ENCODE measurements at regions not wholly inside any gene's neighbourhood (a gene's known extent, or its start where the extent isn't known, plus 50 kb on each side); places are given as distances from the start of the nearest gene placed in this dataset.

DNA sequence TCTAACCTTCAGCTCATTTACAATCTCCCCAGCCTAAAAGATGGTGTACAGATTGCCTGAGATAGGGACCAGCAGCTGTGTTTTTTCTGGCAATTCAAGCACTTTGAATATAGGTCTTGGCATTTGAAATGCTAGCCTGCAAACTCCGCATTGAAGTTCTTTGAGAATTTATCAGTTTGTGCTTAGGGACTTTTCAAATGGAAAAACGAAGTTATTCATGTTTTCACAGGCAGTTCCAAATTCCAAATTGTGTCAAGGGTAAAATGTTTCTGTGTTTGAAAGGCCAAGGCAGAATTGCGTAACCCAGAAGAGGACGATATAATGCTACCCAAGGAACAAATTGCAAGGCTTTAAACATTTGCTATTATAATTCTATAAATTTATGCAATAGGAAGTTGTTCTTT is 168.9 kb upstream of the RASSF8 start:
- no peak for TF ChIP-seq POLR2AphosphoS5 (IDR thresholded peaks at IDR 0.05; ENCODE audit: low read depth, low read length)
- TF ChIP-seq TAF1 (IDR thresholded peaks at IDR 0.05; ENCODE audit: borderline replicate concordance, insufficient read depth, low read length) = no peak
- TF ChIP-seq FOXP2 (optimal IDR thresholded peaks at IDR 0.05; ENCODE audit: borderline replicate concordance, extremely low read depth, extremely low read length, insufficient read depth) = no peak

- TF ChIP-seq POLR2AphosphoS5 (IDR thresholded peaks at IDR 0.05; ENCODE audit: low read depth, low read length) (no peak), REST (IDR thresholded peaks at IDR 0.05; ENCODE audit: insufficient read depth in 1 of 2, low read depth in 2 of 2, low read length in 2 of 2) (no peak), FOXP2 (optimal IDR thresholded peaks at IDR 0.05; ENCODE audit: borderline replicate concordance, extremely low read depth, extremely low read length, insufficient read depth) (no peak), SIN3A (IDR thresholded peaks at IDR 0.05; ENCODE audit: borderline replicate concordance, insufficient read depth, low read length) (no peak), TAF1 (IDR thresholded peaks at IDR 0.05; ENCODE audit: borderline replicate concordance, insufficient read depth, low read length) (no peak)
These were observed 166.5 kb upstream of the RASSF8 start for GRCh38 chr12:25792031-25792430.

- no peak for TF ChIP-seq REST (IDR thresholded peaks at IDR 0.05; ENCODE audit: insufficient read depth in 1 of 2, low read depth in 2 of 2, low read length in 2 of 2)
- TF ChIP-seq SIN3A (IDR thresholded peaks at IDR 0.05; ENCODE audit: borderline replicate concordance, insufficient read depth, low read length) = no peak
- no peak for TF ChIP-seq TAF1 (IDR thresholded peaks at IDR 0.05; ENCODE audit: borderline replicate concordance, insufficient read depth, low read length)
- no peak for TF ChIP-seq FOXP2 (optimal IDR thresholded peaks at IDR 0.05; ENCODE audit: borderline replicate concordance, extremely low read depth, extremely low read length, insufficient read depth)
- no peak for TF ChIP-seq POLR2AphosphoS5 (IDR thresholded peaks at IDR 0.05; ENCODE audit: low read depth, low read length)
These were observed 165.3 kb upstream of the RASSF8 start for GRCh38 chr12:25793196-25793595.

DNA sequence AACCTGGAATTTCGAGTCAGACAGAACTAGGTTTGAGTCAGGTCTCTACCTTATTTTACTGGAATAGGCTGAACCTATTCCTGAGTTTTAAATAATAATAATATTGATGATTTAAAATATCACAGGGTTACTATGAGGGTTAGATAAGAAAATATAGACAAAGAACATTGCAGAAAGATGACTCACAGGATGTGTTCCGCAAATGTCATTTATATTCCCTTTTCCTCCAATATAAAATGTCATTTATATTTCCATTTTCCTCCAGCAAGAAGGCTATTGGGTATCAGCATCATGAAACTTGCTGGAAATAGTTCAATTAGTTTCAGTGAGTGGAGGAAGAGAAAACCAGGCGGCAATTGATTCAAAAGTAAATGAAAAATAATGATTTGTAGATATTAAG is 163.9 kb upstream of the RASSF8 start:
- no peak for TF ChIP-seq REST (IDR thresholded peaks at IDR 0.05; ENCODE audit: insufficient read depth in 1 of 2, low read depth in 2 of 2, low read length in 2 of 2)
- no peak for TF ChIP-seq FOXP2 (optimal IDR thresholded peaks at IDR 0.05; ENCODE audit: borderline replicate concordance, extremely low read depth, extremely low read length, insufficient read depth)
- TF ChIP-seq POLR2AphosphoS5 (IDR thresholded peaks at IDR 0.05; ENCODE audit: low read depth, low read length) = no peak
- TF ChIP-seq TAF1 (IDR thresholded peaks at IDR 0.05; ENCODE audit: borderline replicate concordance, insufficient read depth, low read length) = no peak
- TF ChIP-seq SIN3A (IDR thresholded peaks at IDR 0.05; ENCODE audit: borderline replicate concordance, insufficient read depth, low read length) = no peak

- TF ChIP-seq SIN3A (IDR thresholded peaks at IDR 0.05; ENCODE audit: borderline replicate concordance, insufficient read depth, low read length) = no peak
- TF ChIP-seq TAF1 (IDR thresholded peaks at IDR 0.05; ENCODE audit: borderline replicate concordance, insufficient read depth, low read length) = no peak
- TF ChIP-seq FOXP2 (optimal IDR thresholded peaks at IDR 0.05; ENCODE audit: borderline replicate concordance, extremely low read depth, extremely low read length, insufficient read depth) = no peak
- no peak for TF ChIP-seq POLR2AphosphoS5 (IDR thresholded peaks at IDR 0.05; ENCODE audit: low read depth, low read length)
- TF ChIP-seq REST (IDR thresholded peaks at IDR 0.05; ENCODE audit: insufficient read depth in 1 of 2, low read depth in 2 of 2, low read length in 2 of 2) = no peak
These were observed 161.9 kb upstream of the RASSF8 start for GRCh38 chr12:25796523-25797000.
